Ishikawa (cell line): ENCODE measurements at regions not wholly inside any gene's neighbourhood (a gene's known extent, or its start where the extent isn't known, plus 50 kb on each side); places are given as distances from the start of the nearest gene placed in this dataset.

Experiments
- EP300 ChIP-seq: IDR thresholded peaks from 2 replicates; pipeline ENCODE4 v1.6.1; 2012; ENCODE audit warnings: borderline replicate concordance
- TAF1 ChIP-seq: IDR thresholded peaks from 2 replicates; pipeline ENCODE4 v1.6.1; 2012; ENCODE audit warnings: low read depth, mild to moderate bottlenecking
- TCF12 ChIP-seq: IDR thresholded peaks from 2 replicates; pipeline ENCODE4 v1.6.1; 2012; ENCODE audit warnings: low read depth

- TF ChIP-seq TCF12 (no peak), EP300 (no peak), TAF1 (no peak)
These were observed 543.9 kb upstream of the LINC00305 start for GRCh38 chr18:64692826-64693225.
